HG02588 (cell line): ENCODE measurements at regions not wholly inside any gene's neighbourhood (a gene's known extent, or its start where the extent isn't known, plus 50 kb on each side); places are given as distances from the start of the nearest gene placed in this dataset.
"Not testable (repeated sequence)": the region's sequence is repeated elsewhere in the genome, so short reads cannot be mapped to it uniquely, and the experiment has no call there.

ENCODE experiments used
- ATAC-seq: cut with Tn5 transposase; IDR thresholded peaks from one replicate; pipeline ENCODE4 v1.9.1; 2021; ENCODE audit warnings: mild to moderate bottlenecking, moderate library complexity; ENCODE audit not compliant: unreplicated experiment

DNA sequence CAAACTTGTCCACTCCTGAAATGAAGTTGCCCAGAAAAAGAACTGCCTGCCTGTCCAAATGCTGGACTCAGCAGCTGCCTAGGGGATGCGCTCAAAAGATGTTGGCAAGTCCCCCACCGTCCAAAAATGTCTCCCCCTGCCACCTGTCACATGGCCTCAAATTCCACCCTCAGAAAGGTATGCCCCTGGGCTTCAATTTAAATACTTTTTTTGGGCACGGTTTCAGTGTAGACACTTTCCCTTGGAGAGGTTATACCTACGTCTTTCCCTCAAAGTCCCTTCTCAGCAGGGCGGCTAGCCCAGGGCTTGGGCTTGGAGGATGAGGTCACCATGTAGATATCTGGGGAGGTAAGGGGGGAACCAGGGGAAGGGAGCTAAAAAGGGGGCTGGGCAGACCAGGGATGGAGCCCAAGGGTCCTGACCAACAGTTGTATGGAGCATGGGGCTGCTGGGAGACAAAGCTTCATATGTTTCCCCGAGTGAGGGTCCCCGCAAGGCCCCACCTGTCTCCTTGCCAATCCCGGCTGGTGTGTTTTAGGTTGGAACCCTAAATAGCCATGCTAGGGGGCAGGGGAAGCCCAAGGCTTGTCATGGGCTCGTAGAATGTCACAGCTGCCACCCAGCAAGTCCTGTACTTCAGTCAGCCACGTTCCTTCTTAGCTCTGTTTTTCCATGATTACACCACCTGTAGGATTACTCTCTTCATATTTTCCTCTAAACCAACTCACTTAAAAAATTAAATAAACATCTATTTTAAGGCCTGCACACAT, 131.2 kb upstream of the TBX3 start:
- no peak for ATAC-seq

DNA sequence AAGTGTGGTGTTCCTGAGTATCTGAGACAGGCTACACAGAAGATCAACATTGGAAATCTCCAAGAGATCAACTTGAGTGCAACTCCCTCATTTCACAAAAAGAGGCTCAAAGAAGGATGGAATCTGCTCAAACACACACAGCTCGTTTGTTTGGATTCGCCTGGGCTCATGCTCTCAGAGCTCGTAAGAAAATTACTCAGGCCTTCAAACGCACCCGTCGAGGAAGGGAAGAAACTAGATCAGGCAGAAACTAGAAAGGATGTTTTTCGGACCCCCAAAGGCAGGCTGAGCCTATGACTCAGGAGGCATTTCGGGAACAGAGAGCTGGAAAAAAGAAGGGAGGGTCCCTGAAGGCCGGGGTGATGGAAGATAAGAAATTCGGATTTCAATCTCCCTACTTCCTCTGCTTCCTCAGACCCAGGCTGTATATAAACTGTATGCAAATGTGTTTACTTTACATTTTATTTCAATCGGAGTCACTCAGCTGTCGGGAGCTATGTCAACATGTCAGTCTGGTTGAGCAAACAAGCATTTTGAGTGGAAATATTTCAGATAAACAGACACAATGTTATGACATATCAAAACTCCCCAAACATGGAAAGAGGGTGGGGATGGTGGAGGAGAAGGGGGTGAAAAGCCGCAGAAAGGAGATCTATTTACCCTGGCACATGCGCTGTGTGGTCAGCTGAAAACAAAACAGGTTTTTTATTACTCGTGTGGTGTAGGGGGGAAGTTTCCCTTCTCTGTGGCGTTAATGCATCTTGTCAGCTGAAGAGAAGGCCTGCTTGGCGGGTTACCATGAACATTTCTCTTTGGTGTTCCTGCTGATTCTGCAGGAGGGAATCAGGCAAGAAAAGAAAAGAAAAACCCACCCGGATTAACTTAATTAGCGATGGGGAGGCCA, 129.1 kb upstream of the TBX3 start:
- ATAC-seq, result no peak

DNA sequence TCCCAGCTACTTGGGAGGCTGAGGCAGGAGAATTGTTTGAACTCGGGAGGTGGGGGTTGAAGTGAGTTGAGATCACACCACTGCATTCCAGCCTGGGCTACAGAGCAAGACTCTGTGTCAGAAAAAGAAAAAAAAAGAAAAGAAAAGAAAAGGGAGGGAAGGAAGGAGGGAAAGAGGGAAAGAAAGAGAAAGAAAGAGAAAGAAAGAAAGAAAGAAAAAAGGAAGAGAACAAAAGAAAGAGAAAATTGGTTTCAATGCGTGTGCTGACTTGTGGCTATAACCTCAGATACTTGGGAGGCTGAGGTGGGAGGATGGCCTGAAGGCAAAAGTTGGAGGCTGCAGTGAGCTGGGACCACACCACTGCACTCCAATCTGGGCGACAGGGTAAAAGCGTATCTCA, 128.4 kb upstream of the TBX3 start:
- ATAC-seq, result no peak

- ATAC-seq, result no peak
Observed at GRCh38 chr12:114809097-114809496, 125.1 kb upstream of the TBX3 start.

DNA sequence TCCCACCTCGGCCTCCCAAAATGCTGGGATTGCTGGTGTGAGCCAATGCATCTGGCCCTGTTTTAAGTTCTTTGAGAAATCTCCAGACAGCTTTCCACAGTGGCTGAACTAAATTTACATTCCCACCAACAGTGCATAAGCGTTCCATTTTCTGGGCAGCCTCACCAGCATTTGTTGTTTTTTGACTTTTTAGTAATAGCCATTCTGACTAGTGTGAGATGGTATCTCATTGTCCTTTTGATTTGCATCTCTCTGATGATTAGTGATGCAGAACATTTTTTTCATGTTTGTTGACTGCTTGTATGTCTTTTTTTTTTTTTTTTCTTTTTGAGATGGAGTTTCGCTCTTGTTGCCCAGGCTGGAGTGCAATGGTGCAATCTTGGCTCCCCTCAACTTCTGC, 117.4 kb upstream of the TBX3 start:
- ATAC-seq, result not testable (repeated sequence)

GRCh38 chr12:114800566-114800965, 116.6 kb upstream of the TBX3 start:
- ATAC-seq, result not testable (repeated sequence)

GRCh38 chr12:114799574-114800487, 115.9 kb upstream of the TBX3 start:
- ATAC-seq, result no peak

- no peak for ATAC-seq
Observed at GRCh38 chr12:114794049-114794558, 110.1 kb upstream of the TBX3 start.

- ATAC-seq, result no peak
Observed at GRCh38 chr12:114790276-114790675, 106.3 kb upstream of the TBX3 start.

GRCh38 chr12:114789821-114790220, 105.8 kb upstream of the TBX3 start:
- no peak for ATAC-seq

- ATAC-seq, result no peak
Observed at GRCh38 chr12:114789276-114789675, 105.3 kb upstream of the TBX3 start.

DNA sequence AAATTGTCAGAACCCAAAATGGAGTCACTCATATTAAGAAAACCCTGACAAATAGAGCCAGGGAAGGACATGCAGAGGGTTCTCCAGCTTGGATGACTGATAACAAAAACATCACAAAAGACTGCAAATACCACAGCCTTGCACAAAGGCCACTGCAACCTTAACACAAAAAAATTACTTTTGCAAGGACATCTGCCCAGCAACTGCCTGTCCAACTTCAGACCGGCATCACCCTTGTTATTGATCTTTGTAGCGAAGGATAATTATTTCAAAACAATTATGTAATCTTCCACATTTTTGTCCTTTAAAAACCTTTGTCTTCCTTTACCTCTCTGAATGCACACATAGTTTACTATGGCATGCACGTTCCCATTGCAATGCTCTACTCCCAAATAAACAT, 100.6 kb upstream of the TBX3 start:
- no peak for ATAC-seq

DNA sequence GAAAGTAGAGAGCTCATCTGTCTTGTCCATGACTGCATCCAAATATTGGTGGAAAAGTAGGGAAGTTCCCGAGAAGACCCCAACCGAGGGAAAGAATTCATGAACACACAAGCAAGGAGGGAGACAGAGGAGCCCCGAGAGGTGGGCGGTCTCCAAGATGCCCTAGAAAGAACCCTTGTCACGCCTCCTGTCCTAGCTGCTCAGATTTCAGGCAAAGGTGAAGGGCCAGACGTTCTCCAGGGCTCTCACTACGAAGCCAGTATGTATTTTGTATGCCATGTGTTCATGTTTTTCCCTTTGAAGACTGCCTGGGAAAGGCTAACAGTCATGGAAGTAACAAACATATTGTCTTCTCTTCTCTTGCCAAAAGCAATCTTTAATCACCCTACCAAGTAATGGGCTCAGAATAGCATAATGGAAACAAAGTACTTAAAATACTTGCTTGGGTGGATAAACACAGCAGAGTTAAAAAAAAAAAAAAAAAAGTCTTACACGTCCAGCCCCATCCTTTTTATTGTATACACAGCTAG, 99.2 kb upstream of the TBX3 start:
- ATAC-seq, result no peak

- no peak for ATAC-seq
Observed at GRCh38 chr12:114780746-114781399, 96.9 kb upstream of the TBX3 start.

DNA sequence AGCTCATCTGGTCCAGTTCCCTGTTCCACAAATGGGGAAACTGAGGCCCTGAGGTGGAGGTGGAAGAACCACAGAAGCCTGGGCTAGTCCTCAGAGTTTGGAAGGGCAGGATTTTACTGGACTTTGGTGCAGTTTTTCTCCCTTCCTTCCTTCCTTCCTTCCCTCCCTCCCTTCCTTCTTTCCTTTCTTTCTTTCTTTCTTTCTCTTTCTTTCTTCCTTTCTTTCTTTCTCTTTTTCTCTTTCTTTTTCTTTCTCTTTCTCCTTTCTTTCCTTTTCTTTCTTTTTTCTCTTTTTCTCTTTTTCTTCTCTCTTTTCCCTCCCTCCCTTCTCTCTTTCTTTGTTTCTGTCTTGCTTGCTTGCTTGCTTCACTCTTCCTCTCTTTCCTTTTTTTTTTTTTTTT, 95.7 kb upstream of the TBX3 start:
- ATAC-seq, result no peak

DNA sequence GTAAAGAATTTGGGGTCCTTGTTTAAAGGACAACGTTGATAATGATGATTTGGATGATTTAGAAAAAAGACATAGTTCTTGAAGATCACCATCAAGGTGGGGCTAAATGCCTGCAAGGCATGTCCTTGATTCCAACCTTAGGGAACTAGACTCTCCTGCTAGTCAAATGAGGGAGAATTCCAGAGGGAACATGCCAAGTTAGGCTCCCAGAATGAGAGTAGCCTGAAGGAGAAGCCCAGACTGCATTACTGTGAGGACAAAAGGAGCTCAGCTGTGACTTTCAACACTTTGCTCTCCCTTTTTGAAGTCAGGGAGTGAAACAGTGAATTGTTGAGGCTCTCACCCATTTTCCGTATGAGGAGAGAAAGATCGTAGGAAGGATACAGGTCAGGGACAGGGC, 95.2 kb upstream of the TBX3 start:
- ATAC-seq, result no peak

DNA sequence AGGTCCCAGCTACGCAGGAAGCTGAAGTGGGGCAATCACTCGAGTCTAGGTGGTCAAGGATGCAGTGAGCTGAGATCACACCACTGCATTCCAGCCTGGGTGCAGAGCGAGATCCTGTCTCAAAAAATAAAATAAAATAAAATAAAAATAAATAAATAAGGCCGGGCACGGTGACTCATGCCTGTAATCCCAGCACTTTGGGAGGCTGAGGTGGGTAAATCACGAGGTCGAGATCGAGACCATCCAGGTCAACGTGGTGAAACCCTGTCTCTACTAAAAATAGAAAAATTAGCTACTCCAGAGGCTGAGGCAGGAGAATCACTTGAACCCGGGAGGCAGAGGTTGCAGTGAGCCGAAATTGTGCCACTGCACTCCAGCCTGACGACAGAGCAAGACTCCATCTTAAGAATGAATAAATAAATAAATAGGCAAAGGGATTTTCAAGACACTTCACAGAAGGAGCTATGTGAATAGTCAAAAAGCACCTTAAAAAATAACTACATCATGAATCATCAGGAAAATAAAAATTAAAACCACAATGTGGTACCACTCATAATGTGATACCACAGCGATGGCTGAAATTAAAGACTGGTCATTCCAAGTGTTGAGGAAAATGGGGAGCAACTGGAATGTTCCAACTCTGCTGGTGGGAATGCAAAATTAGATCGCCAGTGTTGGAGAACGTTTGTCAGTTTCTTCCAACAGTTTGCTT, 92.9 kb upstream of the TBX3 start:
- no peak for ATAC-seq

- ATAC-seq, result no peak
Observed at GRCh38 chr12:114774699-114775098, 90.7 kb upstream of the TBX3 start.

DNA sequence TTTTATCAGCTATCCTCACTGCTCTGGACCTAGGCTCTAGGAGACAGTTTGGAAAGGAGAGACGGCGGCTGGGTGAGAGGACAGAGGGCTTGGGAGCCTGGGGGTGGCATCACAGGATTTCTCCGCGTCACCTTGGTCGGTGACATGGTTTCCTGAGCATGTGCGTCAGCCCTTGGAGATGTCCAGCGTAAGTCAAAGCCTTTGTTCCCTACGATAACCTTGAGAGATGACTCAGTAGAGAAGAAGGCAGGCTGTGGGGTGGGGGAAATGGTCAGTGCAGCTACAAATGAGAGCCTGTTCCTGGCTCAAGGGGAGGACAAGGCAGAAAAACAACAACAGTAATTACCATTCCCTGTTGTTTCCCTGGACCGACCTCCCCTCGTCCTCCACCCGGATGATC, 90.2 kb upstream of the TBX3 start:
- no peak for ATAC-seq
